Kidney (tissue), 13 donors: ENCODE measurements at regions not wholly inside any gene's neighbourhood (a gene's known extent, or its start where the extent isn't known, plus 50 kb on each side); places are given as distances from the start of the nearest gene placed in this dataset.
A peak's percentile ranks its signal among the peaks of the same experiment; 100 is the strongest.

Experiments used
- DNase-seq, 5 donors: peaks; one replicate each; pipeline ENCODE4 v3.0.0-alpha.2; 2013 to 2020
- FAIRE-seq: peaks from 2 replicates; lab custom pipeline; 2012; peaks lifted over from hg19 to GRCh38; lab: Jason Lieb, UNC
- H3K27ac ChIP-seq, 2 donors: one replicate each; pipeline ENCODE4 v1.7.0; 2013; ENCODE audit warnings: low read depth in 2 of 2, low read length in 2 of 2, inconsistent platforms in 1 of 2
- H3K27me3 ChIP-seq: one replicate; pipeline ENCODE4 v1.7.1; 2013; ENCODE audit warnings: low read length, inconsistent platforms; ENCODE audit not compliant: control insufficient read depth, insufficient read depth
- H3K36me3 ChIP-seq, 3 donors: one replicate each; pipeline versions ENCODE4 v1.7.0 to v1.7.1; 2013; ENCODE audit warnings: low read length in 3 of 3, control low read depth in 1 of 3, inconsistent platforms in 1 of 3; ENCODE audit not compliant: insufficient read depth in 3 of 3, control insufficient read depth in 2 of 3
- H3K4me1 ChIP-seq, 3 donors: one replicate each; pipeline versions ENCODE4 v1.7.0 to v1.7.1; 2013; ENCODE audit warnings: low read length in 3 of 3, inconsistent platforms in 1 of 3, low read depth in 1 of 3; ENCODE audit not compliant: control insufficient read depth in 2 of 3, insufficient read depth in 2 of 3
- H3K4me3 ChIP-seq, 3 donors: one replicate each; pipeline versions ENCODE4 v1.7.0 to v1.8.1; 2013; ENCODE audit warnings: low read length in 3 of 3, control low read depth in 1 of 3, inconsistent platforms in 1 of 3
- H3K9ac ChIP-seq, 3 donors: one replicate each; pipeline versions ENCODE4 v1.7.0 to v1.7.1; 2013; ENCODE audit warnings: low read length in 3 of 3, control low read depth in 1 of 3, inconsistent platforms in 1 of 3
- H3K9me3 ChIP-seq, 3 donors: one replicate each; pipeline versions ENCODE4 v1.7.0 to v1.7.1; 2013; ENCODE audit warnings: low read length in 3 of 3, control low read depth in 1 of 3, inconsistent platforms in 1 of 3; ENCODE audit not compliant: control insufficient read depth in 2 of 3, insufficient read depth in 1 of 3
- intact Hi-C: fragments of 100-400 bp; cut with DNase I; formaldehyde crosslinking; loops from one replicate; pipeline ENCODE4 v1.11.1; 2022
- TF ChIP-seq, protein P1 (sequence below): IDR thresholded peaks from 3 replicates; pipeline ENCODE4 v1.5.1; 2012; ENCODE audit warnings: mild to moderate bottlenecking, moderate library complexity, borderline replicate concordance; ENCODE audit not compliant: insufficient read depth; ENCODE audit errors: extremely low read depth
- donor health status: control.
- donor health status: control.
- donor health status: control.
- donor health status: control.
- donor health status: control.
- donor health status: DM: yes; HTN: yes; CAD: no.
- donor health status: Normal renal cell carcinoma (clear cell type).

DNA sequence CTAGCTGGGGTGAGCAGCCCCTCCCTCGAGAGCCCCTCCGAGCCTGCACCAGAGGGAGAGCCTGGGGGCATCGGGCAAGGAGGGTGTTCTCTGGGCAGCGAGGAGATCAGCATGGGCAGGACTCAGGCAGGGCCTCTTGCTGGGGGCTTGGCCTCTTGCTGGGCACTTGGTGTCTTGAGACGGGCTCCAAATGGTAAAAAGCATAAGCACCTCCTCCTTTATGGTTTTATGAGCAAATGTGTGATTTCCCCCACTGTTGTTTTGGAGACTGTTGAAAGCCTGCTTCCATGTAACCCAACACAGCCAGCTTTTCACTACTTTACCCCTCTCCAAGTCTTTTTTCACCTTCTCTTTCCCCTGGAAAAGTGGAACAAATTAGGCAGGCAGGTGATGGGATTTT lies 239.3 kb downstream of the TLE3 start:
- no peak for FAIRE-seq
- no peaks in the 10 kb centered on the region for H3K9me3 ChIP-seq
- no peak for DNase-seq
- no peak overlapping the region for H3K27ac ChIP-seq
- intact Hi-C loops = no loop called here
- H3K9ac ChIP-seq = no peak overlapping the region
- no peak overlapping the region for H3K4me3 ChIP-seq
- TF ChIP-seq, protein P1, sequence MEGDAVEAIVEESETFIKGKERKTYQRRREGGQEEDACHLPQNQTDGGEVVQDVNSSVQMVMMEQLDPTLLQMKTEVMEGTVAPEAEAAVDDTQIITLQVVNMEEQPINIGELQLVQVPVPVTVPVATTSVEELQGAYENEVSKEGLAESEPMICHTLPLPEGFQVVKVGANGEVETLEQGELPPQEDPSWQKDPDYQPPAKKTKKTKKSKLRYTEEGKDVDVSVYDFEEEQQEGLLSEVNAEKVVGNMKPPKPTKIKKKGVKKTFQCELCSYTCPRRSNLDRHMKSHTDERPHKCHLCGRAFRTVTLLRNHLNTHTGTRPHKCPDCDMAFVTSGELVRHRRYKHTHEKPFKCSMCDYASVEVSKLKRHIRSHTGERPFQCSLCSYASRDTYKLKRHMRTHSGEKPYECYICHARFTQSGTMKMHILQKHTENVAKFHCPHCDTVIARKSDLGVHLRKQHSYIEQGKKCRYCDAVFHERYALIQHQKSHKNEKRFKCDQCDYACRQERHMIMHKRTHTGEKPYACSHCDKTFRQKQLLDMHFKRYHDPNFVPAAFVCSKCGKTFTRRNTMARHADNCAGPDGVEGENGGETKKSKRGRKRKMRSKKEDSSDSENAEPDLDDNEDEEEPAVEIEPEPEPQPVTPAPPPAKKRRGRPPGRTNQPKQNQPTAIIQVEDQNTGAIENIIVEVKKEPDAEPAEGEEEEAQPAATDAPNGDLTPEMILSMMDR = no peak
- H3K4me1 ChIP-seq = no peaks in the 10 kb centered on the region
- no peaks in the 10 kb centered on the region for H3K36me3 ChIP-seq
- H3K27me3 ChIP-seq = no peaks in the 10 kb centered on the region

- Histone ChIP-seq H3K9ac (no peak overlapping the region), H3K27me3 (no peaks in the 10 kb centered on the region), H3K4me3 (no peak overlapping the region), H3K9me3 (no peaks in the 10 kb centered on the region), H3K36me3 (no peaks in the 10 kb centered on the region), H3K4me1 (no peaks in the 10 kb centered on the region), H3K27ac (no peak overlapping the region)
- intact Hi-C loops = no loop called here
- FAIRE-seq (no peak), DNase-seq (no peak)
- TF ChIP-seq, protein P1 = no peak
Observed at GRCh38 chr15:69859866-69860265, 237.9 kb downstream of the TLE3 start.

DNA sequence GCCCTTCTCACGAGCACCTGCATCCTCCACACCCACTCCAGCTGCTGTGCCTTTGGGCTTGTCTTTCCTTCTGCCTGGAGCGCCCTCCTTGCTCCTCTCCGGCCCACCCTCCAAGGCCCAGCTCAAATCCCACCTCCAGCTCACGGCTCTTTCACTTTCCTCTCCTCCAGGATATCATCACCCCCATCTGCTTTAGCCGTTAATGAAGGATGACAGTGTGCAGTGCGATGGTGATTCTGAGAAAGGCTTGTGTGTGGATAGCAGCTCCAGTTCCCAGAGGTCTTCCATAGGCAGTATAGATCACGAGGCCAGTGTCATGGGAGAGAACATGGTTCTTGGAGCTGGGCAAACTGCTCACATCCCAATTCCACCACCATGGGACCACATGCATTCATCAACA lies 237.4 kb downstream of the TLE3 start:
- DNase-seq (no peak), FAIRE-seq (no peak)
- H3K36me3 ChIP-seq = no peaks in the 10 kb centered on the region
- no peak overlapping the region for H3K9ac ChIP-seq
- no peak overlapping the region for H3K4me3 ChIP-seq
- TF ChIP-seq, protein P1 = no peak
- H3K4me1 ChIP-seq = no peaks in the 10 kb centered on the region
- no peaks in the 10 kb centered on the region for H3K9me3 ChIP-seq
- H3K27me3 ChIP-seq = no peaks in the 10 kb centered on the region
- H3K27ac ChIP-seq = no peak overlapping the region
- intact Hi-C loops = no loop called here

- no peaks in the 10 kb centered on the region for H3K4me1 ChIP-seq
- TF ChIP-seq, protein P1 = no peak
- intact Hi-C loops = no loop called here
- H3K27me3 ChIP-seq = no peaks in the 10 kb centered on the region
- H3K27ac ChIP-seq = no peak overlapping the region
- H3K4me3 ChIP-seq = no peak overlapping the region
- H3K9me3 ChIP-seq = no peaks in the 10 kb centered on the region
- no peaks in the 10 kb centered on the region for H3K36me3 ChIP-seq
- no peak for FAIRE-seq
- peak in 1 of 5 donors; percentile 44 for DNase-seq
- H3K9ac ChIP-seq = no peak overlapping the region
Observed at GRCh38 chr15:69860921-69861320, 236.8 kb downstream of the TLE3 start.
